HEK293 (cell line): ENCODE measurements at regions not wholly inside any gene's neighbourhood (a gene's known extent, or its start where the extent isn't known, plus 50 kb on each side); places are given as distances from the start of the nearest gene placed in this dataset.

ENCODE experiments used
- CTCF ChIA-PET: fragments of 350-600 bp; formaldehyde crosslinking; extraction: SDS; loops from one replicate; lab custom pipeline; 2021; ENCODE audit warnings: antibody characterized with exemption; lab: Yijun Ruan, JAX
- POLR2A ChIA-PET: fragments of 300-600 bp; formaldehyde crosslinking; extraction: SDS; loops from one replicate; lab custom pipeline; 2020; ENCODE audit warnings: antibody characterized with exemption, inconsistent platforms; lab: Yijun Ruan, JAX
- H3K27ac ChIP-seq: fragments of 200-500 bp; sonication (Bioruptor generic); 2 replicates; pipeline ENCODE4 v1.5.1; 2014; ENCODE audit warnings: low read depth, low read length, control low read depth, inconsistent platforms; ENCODE audit errors: extremely low read depth
- H3K36me3 ChIP-seq, 2 experiments: fragments of 200-500 bp in 1 of 2; sonication (Bioruptor generic) in 1 of 2; 1 replicate in 1 of 2; 2 replicates in 1 of 2; pipeline ENCODE4 v1.5.1; 2014 to 2017; ENCODE audit warnings: inconsistent platforms in 2 of 2, low read length in 2 of 2; ENCODE audit not compliant: control insufficient read depth in 2 of 2, insufficient read depth in 1 of 2
- H3K4me1 ChIP-seq: fragments of 200-500 bp; sonication (Bioruptor generic); 2 replicates; pipeline ENCODE4 v1.5.1; 2014; ENCODE audit warnings: mild to moderate bottlenecking, low read length, inconsistent platforms; ENCODE audit not compliant: control insufficient read depth, insufficient read depth
- H3K4me3 ChIP-seq: 2 replicates; pipeline ENCODE4 v1.5.1; 2011; ENCODE audit warnings: low read depth, mild to moderate bottlenecking, control low read depth, low read length, moderate library complexity
- H3K9me3 ChIP-seq: fragments of 200-500 bp; sonication (Bioruptor generic); 2 replicates; pipeline ENCODE4 v1.5.1; 2014; ENCODE audit warnings: low read depth, low read length, inconsistent platforms; ENCODE audit not compliant: control insufficient read depth, insufficient read depth
- BCL11A ChIP-seq: fragments of 450-650 bp; formaldehyde crosslinking; IDR thresholded peaks from 2 replicates; pipeline ENCODE4 v1.5.1; 2016; ENCODE audit warnings: low read depth, missing biosample characterization, missing genetic modification characterization
- INSM2 ChIP-seq: fragments of 450-650 bp; formaldehyde crosslinking; IDR thresholded peaks from 2 replicates; pipeline ENCODE4 v1.5.1; 2016; ENCODE audit warnings: missing biosample characterization, missing genetic modification characterization
- KLF8 ChIP-seq: fragments of 450-650 bp; formaldehyde crosslinking; IDR thresholded peaks from 2 replicates; pipeline ENCODE4 v1.5.1; 2016; ENCODE audit warnings: missing biosample characterization, missing genetic modification characterization
- MZF1 ChIP-seq: fragments of 450-650 bp; formaldehyde crosslinking; IDR thresholded peaks from 2 replicates; pipeline ENCODE4 v1.5.1; 2017; ENCODE audit warnings: missing biosample characterization, missing genetic modification characterization, borderline replicate concordance
- TSHZ1 ChIP-seq: fragments of 450-650 bp; formaldehyde crosslinking; IDR thresholded peaks from 2 replicates; pipeline ENCODE4 v1.5.1; 2016; ENCODE audit warnings: missing biosample characterization, missing genetic modification characterization, borderline replicate concordance
- YY1 ChIP-seq: fragments of 450-650 bp; formaldehyde crosslinking; IDR thresholded peaks from 2 replicates; pipeline ENCODE4 v1.5.1; 2018; ENCODE audit warnings: missing biosample characterization, missing genetic modification characterization
- ZBTB11 ChIP-seq: fragments of 450-650 bp; formaldehyde crosslinking; conservative IDR thresholded peaks from 2 replicates; pipeline ENCODE4 v1.5.1; 2016; ENCODE audit warnings: low read depth, missing biosample characterization, missing genetic modification characterization
- ZBTB21 ChIP-seq: fragments of 450-650 bp; formaldehyde crosslinking; IDR thresholded peaks from 2 replicates; pipeline ENCODE4 v1.5.1; 2017; ENCODE audit warnings: missing biosample characterization, missing genetic modification characterization
- ZBTB48 ChIP-seq: fragments of 450-650 bp; formaldehyde crosslinking; IDR thresholded peaks from 2 replicates; pipeline ENCODE4 v1.5.1; 2016; ENCODE audit warnings: missing biosample characterization, missing genetic modification characterization
- ZNF10 ChIP-seq: fragments of 450-650 bp; formaldehyde crosslinking; IDR thresholded peaks from 2 replicates; pipeline ENCODE4 v1.5.1; 2017; ENCODE audit warnings: missing biosample characterization, missing genetic modification characterization
- ZNF133 ChIP-seq: fragments of 450-650 bp; formaldehyde crosslinking; IDR thresholded peaks from 2 replicates; pipeline ENCODE4 v1.5.1; 2016; ENCODE audit warnings: missing biosample characterization, missing genetic modification characterization
- ZNF138 ChIP-seq: fragments of 450-650 bp; formaldehyde crosslinking; IDR thresholded peaks from 2 replicates; pipeline ENCODE4 v1.5.1; 2016; ENCODE audit warnings: missing biosample characterization, missing genetic modification characterization, borderline replicate concordance
- ZNF146 ChIP-seq: fragments of 450-650 bp; formaldehyde crosslinking; IDR thresholded peaks from 2 replicates; pipeline ENCODE4 v1.5.1; 2016; ENCODE audit warnings: missing biosample characterization, missing genetic modification characterization
- ZNF221 ChIP-seq: fragments of 450-650 bp; formaldehyde crosslinking; IDR thresholded peaks from 2 replicates; pipeline ENCODE4 v1.5.1; 2017; ENCODE audit warnings: missing biosample characterization, missing genetic modification characterization, borderline replicate concordance
- ZNF23 ChIP-seq: fragments of 450-650 bp; formaldehyde crosslinking; IDR thresholded peaks from 2 replicates; pipeline ENCODE4 v1.5.1; 2016; ENCODE audit warnings: missing biosample characterization, missing genetic modification characterization, borderline replicate concordance
- ZNF24 ChIP-seq: fragments of 450-650 bp; formaldehyde crosslinking; IDR thresholded peaks from 2 replicates; pipeline ENCODE4 v1.5.1; 2016; ENCODE audit warnings: missing biosample characterization, missing genetic modification characterization
- ZNF248 ChIP-seq: fragments of 450-650 bp; formaldehyde crosslinking; IDR thresholded peaks from 2 replicates; pipeline ENCODE4 v1.5.1; 2017; ENCODE audit warnings: missing biosample characterization, missing genetic modification characterization
- ZNF394 ChIP-seq: fragments of 450-650 bp; formaldehyde crosslinking; IDR thresholded peaks from 2 replicates; pipeline ENCODE4 v1.5.1; 2016; ENCODE audit warnings: missing biosample characterization, missing genetic modification characterization, mild to moderate bottlenecking, moderate library complexity, borderline replicate concordance
- ZNF510 ChIP-seq: fragments of 450-650 bp; formaldehyde crosslinking; IDR thresholded peaks from 2 replicates; pipeline ENCODE4 v1.5.1; 2018; ENCODE audit warnings: mild to moderate bottlenecking, missing genetic modification characterization, missing biosample characterization; ENCODE audit not compliant: insufficient replicate concordance
- ZNF548 ChIP-seq: fragments of 450-650 bp; formaldehyde crosslinking; IDR thresholded peaks from 2 replicates; pipeline ENCODE4 v1.5.1; 2016; ENCODE audit warnings: missing biosample characterization, missing genetic modification characterization
- ZNF549 ChIP-seq: fragments of 450-650 bp; IDR thresholded peaks from 2 replicates; pipeline ENCODE4 v1.5.1; 2018; ENCODE audit warnings: missing biosample characterization, missing genetic modification characterization, mild to moderate bottlenecking, inconsistent platforms, moderate library complexity
- ZNF670 ChIP-seq: fragments of 450-650 bp; formaldehyde crosslinking; IDR thresholded peaks from 2 replicates; pipeline ENCODE4 v1.5.1; 2016; ENCODE audit warnings: missing biosample characterization, missing genetic modification characterization, low read depth
- ZNF707 ChIP-seq: fragments of 450-650 bp; formaldehyde crosslinking; IDR thresholded peaks from 2 replicates; pipeline ENCODE4 v1.5.1; 2016; ENCODE audit warnings: missing biosample characterization, missing genetic modification characterization
- ZNF76 ChIP-seq: fragments of 450-650 bp; formaldehyde crosslinking; IDR thresholded peaks from 2 replicates; pipeline ENCODE4; 2016; ENCODE audit warnings: low read depth, missing biosample characterization, missing genetic modification characterization, borderline replicate concordance
- ZSCAN4 ChIP-seq: fragments of 450-650 bp; formaldehyde crosslinking; IDR thresholded peaks from 2 replicates; pipeline ENCODE4 v1.5.1; 2017; ENCODE audit warnings: missing biosample characterization, missing genetic modification characterization

- H3K4me1 ChIP-seq: no peaks in the 10 kb centered on the region
- no peaks in the 10 kb centered on the region for H3K36me3 ChIP-seq
- CTCF ChIA-PET: no interaction called here
- POLR2A ChIA-PET: no interaction called here
- no peak overlapping the region for H3K27ac ChIP-seq
- TF ChIP-seq ZBTB11 (tag by site-specific recombination) (no peak), BCL11A (tag by site-specific recombination) (no peak), ZNF248 (tag by site-specific recombination) (no peak), TSHZ1 (tag by site-specific recombination) (no peak), ZNF548 (tag by site-specific recombination) (no peak), ZBTB21 (tag by site-specific recombination) (no peak), YY1 (tag by site-specific recombination) (no peak), ZNF23 (tag by site-specific recombination) (no peak), ZSCAN4 (tag by site-specific recombination) (no peak), ZNF133 (tag by site-specific recombination) (no peak), MZF1 (tag by site-specific recombination) (no peak), ZNF76 (tag by site-specific recombination) (no peak)
- TF ChIP-seq, all 188 proteins: peak for 0
- no peaks in the 10 kb centered on the region for H3K9me3 ChIP-seq
- H3K4me3 ChIP-seq: no peak overlapping the region
Observed at GRCh38 chr3:59596741-59597140, 546.9 kb upstream of the CFAP20DC start.

GRCh38 chr3:59595830-59596229, 546.0 kb upstream of the CFAP20DC start:
- Histone ChIP-seq H3K4me3 (no peak overlapping the region), H3K4me1 (no peaks in the 10 kb centered on the region), H3K9me3 (no peaks in the 10 kb centered on the region), H3K36me3 (no peaks in the 10 kb centered on the region), H3K27ac (no peak overlapping the region)
- ChIA-PET POLR2A (no interaction called here), CTCF (interaction anchor here (0.5 kb wide), 1 partner anchor 1286 kb away, joined by 4 read pairs; no protein-coding TSS in a partner anchor)
- TF ChIP-seq ZNF138 (tag by site-specific recombination) (no peak), INSM2 (tag by site-specific recombination) (no peak), ZNF394 (tag by site-specific recombination) (no peak), KLF8 (tag by site-specific recombination) (no peak), ZNF10 (tag by site-specific recombination) (no peak), ZNF670 (no peak), ZNF146 (no peak), ZNF510 (tag by site-specific recombination) (no peak), ZNF24 (tag by site-specific recombination) (no peak), ZBTB48 (tag by site-specific recombination) (no peak), ZNF549 (tag by site-specific recombination) (no peak), ZNF221 (no peak), ZNF707 (no peak)
